Erythroblast (primary cell): ENCODE measurements at regions not wholly inside any gene's neighbourhood (a gene's known extent, or its start where the extent isn't known, plus 50 kb on each side); places are given as distances from the start of the nearest gene placed in this dataset.

Source experiments
- GATA1 ChIP-seq: IDR thresholded peaks from 2 replicates; pipeline ENCODE4 v1.6.1; 2011; ENCODE audit warnings: low read depth, mild to moderate bottlenecking, control low read depth, low read length, moderate library complexity
- POLR2A ChIP-seq: IDR thresholded peaks from 2 replicates; pipeline ENCODE4 v1.6.1; 2011; ENCODE audit warnings: mild to moderate bottlenecking, low read length

DNA sequence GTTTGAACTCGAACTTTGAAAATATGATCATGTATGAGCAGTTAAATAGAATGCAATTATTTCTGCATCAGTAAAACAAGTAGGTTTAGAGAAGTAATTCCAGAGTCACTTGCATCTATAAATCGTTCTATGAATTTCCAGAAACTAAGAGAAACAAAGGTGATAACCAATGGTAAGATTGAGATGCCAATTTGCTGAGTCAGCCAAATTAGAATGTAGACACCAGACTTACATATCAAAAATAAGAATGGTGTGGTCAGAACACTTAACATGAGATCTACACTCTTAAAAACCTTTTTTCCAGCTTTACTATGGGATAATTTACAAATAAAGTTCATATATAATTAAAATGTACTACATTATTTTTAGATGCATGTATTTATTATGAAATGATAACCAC, 1435.9 kb downstream of the OTOL1 start:
- TF ChIP-seq POLR2A = no peak
- no peak for TF ChIP-seq GATA1
